Heart left ventricle (tissue), 13 donors: ENCODE measurements at regions not wholly inside any gene's neighbourhood (a gene's known extent, or its start where the extent isn't known, plus 50 kb on each side); places are given as distances from the start of the nearest gene placed in this dataset.

Source experiments
- CTCF ChIP-seq, 12 donors: fragments of 200-600 bp; sonication (generic) in 4 of 12; IDR thresholded peaks; one replicate each; pipeline versions ENCODE4 v1.5.0 to v1.8.0; 2018 to 2022; ENCODE audit warnings: antibody characterized with exemption in 12 of 12, mild to moderate bottlenecking in 5 of 12
- POLR2A ChIP-seq, 2 donors: fragments of 450-650 bp; IDR thresholded peaks; one replicate each; pipeline ENCODE4 v1.6.1; 2017; ENCODE audit warnings: antibody characterized with exemption in 2 of 2, mild to moderate bottlenecking in 2 of 2, moderate library complexity in 2 of 2
- donor health status: ischemic (EF 13 %, LVEDD 7.1; RV severe dilation, severe dysfunction).
- donor health status: DM: no; HTN: yes; CAD: no.
- donor health status: DM: no; HTN: no; CAD: no.
- donor health status: ischemic (EF 25% LVEDD 6.9; RV normal size, moderate dysfunction).
- donor health status: ischemic (EF 25% LVEDD 5.7; RV mildly dilated, moderate dysfunction).
- donor health status: ischemic (EF 35%, LVEDD 5.7; RV mildly dilated, moderate dysfunction).
- donor health status: nonischemic (EF 11% LVEDD 7.7; RV severe dilation, severe dysfunction).
- donor health status: DM: yes; HTN: yes; CAD: no.
- donor health status: PGD.
- donor health status: ischemic (EF 29% LVEDD 5.4; RV normal size, mild dysfunction).
- donor health status: nonischemic (EF 23%, LVEDD 6.1; RV moderate dilation, normal function).

DNA sequence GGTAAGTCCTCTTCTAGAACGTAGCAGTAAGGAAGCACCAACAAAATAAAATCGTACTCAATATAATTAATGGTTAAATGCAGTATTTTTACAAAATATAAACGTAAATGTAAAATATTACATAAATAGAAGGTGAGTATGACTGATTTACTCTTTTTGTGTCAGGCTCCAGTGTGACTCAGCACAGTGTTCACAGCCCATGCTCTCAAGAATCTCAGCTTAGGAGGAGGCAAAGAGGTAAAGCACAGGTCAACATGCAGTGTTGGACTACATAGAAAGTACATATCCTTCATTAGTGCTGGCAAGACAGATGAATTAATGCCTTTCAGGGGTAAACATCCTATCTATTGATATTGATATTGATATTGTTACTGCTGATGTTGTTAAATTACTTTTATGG lies 2050.6 kb upstream of the RAG2 start:
- TF ChIP-seq CTCF (IDR thresholded peaks at IDR 0.05), result no peak
- TF ChIP-seq POLR2A (IDR thresholded peaks at IDR 0.05), result no peak
